Muscle of arm (tissue), 1 donor: ENCODE measurements at regions not wholly inside any gene's neighbourhood (a gene's known extent, or its start where the extent isn't known, plus 50 kb on each side); places are given as distances from the start of the nearest gene placed in this dataset.
A peak's percentile ranks its signal among the peaks of the same experiment; 100 is the strongest.
"Not testable (repeated sequence)": the region's sequence is repeated elsewhere in the genome, so short reads cannot be mapped to it uniquely, and the experiment has no call there.

ENCODE experiments used
- DNase-seq: peaks from one replicate; pipeline ENCODE4 v3.0.0-alpha.2; 2013

DNA sequence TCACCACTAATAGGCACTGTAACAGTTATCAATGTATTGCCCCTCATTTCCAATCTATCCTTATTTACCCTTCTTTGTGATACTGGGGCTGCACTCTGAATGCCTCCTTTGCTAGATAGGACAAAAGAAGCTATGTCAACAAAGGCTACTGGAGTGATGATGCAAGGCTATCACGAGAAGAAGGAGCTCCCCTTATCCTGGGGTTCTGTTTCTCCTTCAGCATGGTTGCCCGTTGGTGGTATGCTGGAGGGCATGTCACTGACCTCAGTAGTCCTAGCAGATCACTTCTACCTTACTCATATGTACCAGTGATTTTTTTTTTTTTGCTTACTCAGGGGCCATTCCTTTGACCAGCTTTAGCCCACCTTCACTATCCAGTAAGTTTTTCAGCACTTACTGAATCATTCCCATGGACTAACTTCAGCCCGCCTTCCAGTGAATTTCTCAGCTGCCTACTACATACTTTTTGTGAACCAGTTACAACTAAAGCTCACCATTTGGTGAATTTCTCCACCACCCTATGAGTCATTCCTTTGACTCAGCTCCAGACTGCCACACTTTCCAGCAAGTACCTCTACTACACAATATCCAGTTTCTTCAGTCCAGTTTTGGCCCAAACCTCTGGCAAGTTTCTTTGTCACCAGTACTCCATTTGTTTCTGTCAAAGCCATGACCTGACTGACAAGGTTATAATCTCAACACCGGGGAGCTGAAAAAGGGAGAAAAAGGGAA, 944.5 kb downstream of the KCNT2 start:
- DNase-seq = no peak

DNA sequence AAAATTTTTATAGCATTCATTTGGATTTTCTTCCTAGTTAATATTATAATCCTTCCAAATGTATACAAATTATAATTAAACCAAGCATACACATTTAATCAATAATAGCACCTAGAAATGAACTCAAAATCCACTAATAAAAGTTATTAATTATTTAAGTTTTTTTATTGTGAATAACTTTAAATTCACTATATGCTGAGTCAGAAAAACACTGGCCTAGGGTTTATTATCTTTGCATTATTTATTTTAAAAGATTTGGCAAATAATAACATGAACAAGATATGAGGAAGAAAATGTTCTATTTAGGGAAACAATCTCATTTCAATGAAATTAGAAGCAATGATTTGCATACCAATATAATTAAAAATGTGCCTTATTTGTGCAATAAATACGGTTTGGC, 951.5 kb downstream of the KCNT2 start:
- no peak for DNase-seq

DNA sequence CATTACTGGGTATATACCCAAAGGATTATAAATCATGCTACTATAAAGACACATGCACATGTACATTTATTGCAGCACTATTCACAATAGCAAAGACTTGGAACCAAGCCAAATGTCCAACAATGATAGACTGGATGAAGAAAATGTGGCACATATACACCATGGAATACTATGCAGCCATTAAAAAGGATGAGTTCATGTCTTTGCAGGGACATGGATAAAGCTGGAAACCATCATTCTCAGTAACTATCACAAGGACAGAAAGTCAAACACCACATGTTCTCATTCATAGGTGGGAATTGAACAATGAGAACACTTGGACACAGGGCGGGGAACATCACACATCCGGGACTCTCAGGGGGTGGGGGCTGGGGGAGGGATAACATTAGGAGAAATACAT, 959.4 kb downstream of the KCNT2 start:
- DNase-seq = not testable (repeated sequence)

DNA sequence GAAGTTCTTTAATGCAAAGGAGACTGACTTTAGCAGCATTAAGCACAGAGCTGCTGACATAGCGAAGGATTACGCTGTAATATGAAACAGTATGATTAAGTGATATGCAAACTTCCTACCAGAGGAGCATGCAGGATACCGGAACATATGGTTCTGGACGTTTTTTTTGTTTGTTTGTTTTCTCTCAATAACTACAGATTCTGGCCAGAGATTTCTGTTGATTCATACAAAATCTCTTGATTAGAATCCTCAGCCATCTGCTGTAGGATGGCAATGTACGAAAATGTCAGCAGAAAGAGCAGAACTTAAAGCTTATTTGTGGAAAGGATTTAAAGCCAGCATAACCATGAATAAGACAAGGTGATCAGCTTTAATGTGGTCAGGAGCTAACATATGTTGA, 970.7 kb downstream of the KCNT2 start:
- DNase-seq = no peak

DNA sequence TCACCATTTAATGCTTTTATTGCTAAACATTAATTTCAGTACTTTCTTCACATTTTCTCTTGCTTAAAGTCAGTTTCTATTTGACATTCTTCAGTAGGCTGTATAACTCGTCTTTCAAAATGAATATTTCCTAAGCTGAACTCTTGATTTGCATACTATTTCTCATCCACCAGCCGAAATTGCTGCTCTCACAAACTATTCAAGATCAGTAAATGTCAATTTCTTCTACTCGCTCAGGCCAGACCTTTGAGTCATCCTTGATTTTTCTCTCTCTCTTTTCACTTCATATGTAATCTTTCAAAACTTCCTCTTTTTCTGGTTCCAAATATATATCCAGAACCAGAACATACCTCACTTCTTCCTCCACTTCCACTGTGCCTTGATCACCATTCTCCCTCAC, 990.0 kb downstream of the KCNT2 start:
- DNase-seq = no peak

- no peak for DNase-seq
Measured at GRCh38 chr1:195617106-195617505, 991.1 kb downstream of the KCNT2 start.

DNA sequence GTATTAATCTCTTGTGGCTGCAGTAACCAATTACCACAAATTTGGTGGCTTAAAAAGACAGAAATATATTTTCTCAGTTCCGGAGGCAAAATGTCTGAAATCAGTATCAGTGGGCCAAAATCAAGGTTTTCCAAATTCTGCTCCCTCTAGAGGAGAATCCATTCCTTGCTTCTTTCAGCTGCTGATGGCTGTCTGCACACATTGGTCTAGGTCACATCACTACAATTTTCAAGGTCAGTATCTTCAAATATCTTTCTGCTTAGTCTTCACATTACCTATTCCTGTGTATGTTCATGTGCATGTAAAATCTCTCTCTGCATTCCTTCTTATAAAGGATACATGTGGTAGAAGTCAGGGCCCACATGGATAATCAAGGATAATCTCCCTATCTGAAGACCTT, 999.4 kb downstream of the KCNT2 start:
- DNase-seq = no peak

- no peak for DNase-seq
Measured at GRCh38 chr1:195606483-195606882, 1001.8 kb downstream of the KCNT2 start.

DNA sequence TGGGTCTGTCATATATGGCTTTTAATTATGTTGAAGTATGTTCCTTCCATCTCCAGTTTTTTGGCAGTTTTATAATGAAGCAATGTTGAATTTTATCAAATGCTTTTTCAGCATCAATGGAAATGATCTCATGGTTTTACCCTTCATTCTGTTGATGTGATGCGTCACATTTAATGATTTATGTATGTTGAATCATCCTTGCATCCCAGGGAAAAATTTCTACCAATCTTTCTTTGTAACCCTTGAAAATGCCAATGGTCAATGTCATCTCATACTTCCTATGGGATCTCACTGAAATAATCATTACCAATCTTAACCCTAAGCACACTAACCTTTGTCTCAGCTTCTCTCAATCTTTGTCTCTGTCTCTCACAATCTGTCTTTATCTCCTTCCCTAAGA, 1004.0 kb downstream of the KCNT2 start:
- DNase-seq = no peak

- DNase-seq = no peak
Measured at GRCh38 chr1:195597891-195598290, 1010.3 kb downstream of the KCNT2 start.

- no peak for DNase-seq
Measured at GRCh38 chr1:195594773-195595172, 1013.5 kb downstream of the KCNT2 start.

DNA sequence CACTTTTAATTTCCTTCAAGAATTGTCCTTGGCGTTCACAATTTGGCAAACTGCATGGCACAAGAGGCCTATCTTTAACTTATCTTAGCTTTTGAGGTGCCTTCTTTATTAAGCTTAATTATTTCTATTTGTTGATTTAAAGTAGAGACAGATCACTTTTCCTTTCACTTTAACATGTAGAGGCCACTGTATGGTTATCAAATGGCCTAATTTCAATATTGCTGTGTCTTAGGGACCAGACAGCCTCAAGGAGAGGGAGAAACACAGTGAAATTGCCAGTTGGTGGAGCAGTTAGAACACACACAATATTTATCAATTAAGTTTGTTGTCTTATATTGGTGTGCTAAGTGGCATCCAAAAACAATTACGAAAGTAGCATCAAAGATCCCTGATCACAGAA, 1013.9 kb downstream of the KCNT2 start:
- no peak for DNase-seq

DNA sequence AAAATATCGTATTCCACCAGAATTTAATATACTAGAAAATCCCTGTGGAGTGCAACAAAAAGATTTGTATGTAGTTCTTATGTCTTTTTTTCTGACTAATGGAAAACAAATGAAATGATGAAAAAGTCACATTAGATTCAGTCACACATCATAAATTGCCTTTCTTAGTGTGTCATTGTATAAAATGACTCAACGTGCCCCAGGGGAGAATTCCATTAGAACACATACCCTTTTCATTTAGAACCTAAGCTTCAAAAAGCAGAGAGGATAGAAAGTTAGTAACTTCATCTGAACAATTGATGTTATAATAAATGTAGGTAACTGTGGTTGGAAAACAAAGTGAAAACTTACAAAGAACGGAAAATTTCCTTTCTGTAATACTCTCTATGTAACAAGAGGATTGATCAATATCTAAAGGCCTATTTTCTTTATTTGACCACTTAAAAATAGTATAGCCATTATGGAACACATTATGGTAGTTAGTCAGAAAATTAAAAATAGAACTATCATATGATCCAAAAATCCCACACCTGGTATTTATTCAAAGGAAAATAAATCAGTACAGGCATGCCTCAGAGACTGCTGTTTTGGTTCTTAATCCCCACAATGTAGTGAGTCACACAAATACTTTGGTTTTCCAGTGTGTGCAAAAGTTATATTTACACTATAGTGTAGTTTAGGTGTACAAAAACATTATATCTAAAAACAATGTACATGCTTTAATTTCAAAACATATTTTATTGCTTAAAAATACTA, 1016.1 kb downstream of the KCNT2 start:
- peak; percentile 23 for DNase-seq

- no peak for DNase-seq
Measured at GRCh38 chr1:195590649-195591048, 1017.6 kb downstream of the KCNT2 start.

DNA sequence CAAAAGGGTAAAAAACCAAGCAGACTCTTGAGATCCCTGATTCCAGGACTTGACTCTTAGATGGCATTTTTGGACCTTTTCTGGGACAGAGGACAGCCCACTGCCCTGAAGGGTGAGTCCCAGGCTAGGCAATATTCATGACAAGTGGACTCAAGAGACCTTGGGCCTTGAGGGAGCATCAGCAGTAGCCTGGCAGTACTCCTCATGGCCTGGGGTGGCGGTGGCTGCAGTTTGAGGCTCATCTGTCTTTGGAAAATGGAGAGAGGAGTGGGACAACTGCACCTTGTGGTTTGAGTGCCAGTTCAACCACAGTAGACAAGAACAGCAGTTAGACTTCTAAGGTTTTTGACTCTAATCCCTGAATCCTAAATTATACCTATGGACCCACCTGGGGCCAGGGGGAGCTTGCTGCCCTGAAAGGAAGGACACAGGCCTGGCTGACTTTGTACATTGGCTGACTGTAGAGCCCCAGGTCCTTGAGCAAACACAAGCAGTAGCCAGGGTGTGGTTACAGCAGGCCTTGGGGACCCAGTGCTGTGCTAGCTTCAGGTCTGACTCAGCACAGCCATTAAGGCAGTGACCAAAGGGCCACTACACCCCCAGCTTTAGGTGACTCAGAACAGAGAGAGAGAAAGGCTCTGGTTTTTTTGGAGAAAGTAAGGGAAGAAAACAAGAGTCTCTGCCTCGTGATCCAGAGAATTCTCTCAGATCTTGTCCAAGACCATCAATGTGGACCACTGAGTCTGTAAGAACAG, 1023.2 kb downstream of the KCNT2 start:
- no peak for DNase-seq

- no peak for DNase-seq
Measured at GRCh38 chr1:195580988-195581387, 1027.3 kb downstream of the KCNT2 start.

- DNase-seq = no peak
Measured at GRCh38 chr1:195577748-195578147, 1030.5 kb downstream of the KCNT2 start.

- DNase-seq = no peak
Measured at GRCh38 chr1:195576641-195577040, 1031.6 kb downstream of the KCNT2 start.

DNA sequence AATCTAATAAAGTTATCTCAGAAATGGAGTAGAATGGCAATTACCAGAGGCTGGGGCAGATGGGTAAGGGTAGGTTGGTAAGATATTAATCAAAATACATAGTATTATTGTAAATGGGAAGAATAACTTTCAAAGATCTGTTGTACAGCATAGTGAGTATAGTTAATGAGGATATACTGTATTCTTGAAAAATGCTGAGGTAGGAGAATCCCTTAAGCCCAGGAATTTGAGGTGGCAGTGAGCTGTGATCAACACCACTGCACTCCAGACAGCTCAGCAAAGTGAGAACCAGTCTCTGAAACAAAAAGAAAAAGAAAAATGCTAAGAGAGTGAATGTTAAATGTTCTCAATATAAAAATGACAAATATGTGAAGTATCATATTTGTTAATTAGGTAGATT, 1033.7 kb downstream of the KCNT2 start:
- no peak for DNase-seq

DNA sequence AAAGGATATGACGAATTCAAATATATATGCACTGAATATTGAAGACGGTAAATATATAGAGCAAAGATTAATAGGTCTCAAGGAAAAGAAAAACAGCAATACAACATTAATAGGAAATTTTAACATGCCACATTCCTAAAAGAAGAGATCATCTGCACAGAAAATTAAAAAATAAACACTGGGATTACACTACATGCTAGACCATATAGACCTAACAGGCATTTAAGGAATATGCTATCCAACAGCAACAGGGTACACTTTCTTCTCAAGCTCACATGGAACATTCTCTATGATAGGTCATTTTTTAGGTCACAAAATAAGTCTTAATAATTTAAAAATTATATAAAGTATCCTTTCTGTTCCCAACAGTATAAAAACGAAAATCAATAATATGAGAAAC, 1038.3 kb downstream of the KCNT2 start:
- DNase-seq = no peak

GRCh38 chr1:195568389-195568788, 1039.9 kb downstream of the KCNT2 start:
- DNase-seq = no peak

GRCh38 chr1:195562074-195562473, 1046.2 kb downstream of the KCNT2 start:
- DNase-seq = no peak
